CD4-positive, alpha-beta T cell treated with Interleukin-10 for 1 hour (primary cell): ENCODE measurements at regions not wholly inside any gene's neighbourhood (a gene's known extent, or its start where the extent isn't known, plus 50 kb on each side); places are given as distances from the start of the nearest gene placed in this dataset.

Experiments
- DNase-seq: peaks from one replicate; pipeline ENCODE4 v3.0.0-alpha.2; 2020

GRCh38 chr20:24332956-24333355 lies 136.5 kb upstream of the SYNDIG1 start:
- DNase-seq: no peak

GRCh38 chr20:24331939-24332338 lies 137.5 kb upstream of the SYNDIG1 start:
- no peak for DNase-seq

GRCh38 chr20:24328901-24329300 lies 140.5 kb upstream of the SYNDIG1 start:
- DNase-seq: no peak

- DNase-seq: no peak
Measured at GRCh38 chr20:24321973-24322372, 147.5 kb upstream of the SYNDIG1 start.

- no peak for DNase-seq
Measured at GRCh38 chr20:24318569-24319352, 150.7 kb upstream of the SYNDIG1 start.

GRCh38 chr20:24317224-24317623 lies 152.2 kb upstream of the SYNDIG1 start:
- DNase-seq: no peak

- no peak for DNase-seq
Measured at GRCh38 chr20:24316731-24317130, 152.7 kb upstream of the SYNDIG1 start.

GRCh38 chr20:24314053-24314452 lies 155.4 kb upstream of the SYNDIG1 start:
- no peak for DNase-seq

- DNase-seq: no peak
Measured at GRCh38 chr20:24309596-24309995, 159.8 kb upstream of the SYNDIG1 start.

GRCh38 chr20:24305371-24305770 lies 164.1 kb upstream of the SYNDIG1 start:
- DNase-seq: no peak

- DNase-seq: no peak
Measured at GRCh38 chr20:24304291-24304690, 165.1 kb upstream of the SYNDIG1 start.

GRCh38 chr20:24303393-24304170 lies 165.8 kb upstream of the SYNDIG1 start:
- no peak for DNase-seq

- DNase-seq: no peak
Measured at GRCh38 chr20:24297993-24298392, 171.4 kb upstream of the SYNDIG1 start.

GRCh38 chr20:24296477-24297261 lies 172.8 kb upstream of the SYNDIG1 start:
- no peak for DNase-seq

- DNase-seq: no peak
Measured at GRCh38 chr20:24291014-24291413, 178.4 kb upstream of the SYNDIG1 start.

GRCh38 chr20:24289737-24290481 lies 179.5 kb upstream of the SYNDIG1 start:
- no peak for DNase-seq

- no peak for DNase-seq
Measured at GRCh38 chr20:24283186-24283585, 186.2 kb upstream of the SYNDIG1 start.

GRCh38 chr20:24277196-24277595 lies 192.2 kb upstream of the SYNDIG1 start:
- DNase-seq: no peak

- DNase-seq: no peak
Measured at GRCh38 chr20:24275946-24276705, 193.3 kb upstream of the SYNDIG1 start.

- no peak for DNase-seq
Measured at GRCh38 chr20:24273251-24273650, 196.2 kb upstream of the SYNDIG1 start.

- DNase-seq: no peak
Measured at GRCh38 chr20:24261351-24261750, 208.1 kb upstream of the SYNDIG1 start.

- no peak for DNase-seq
Measured at GRCh38 chr20:24257171-24257570, 212.3 kb upstream of the SYNDIG1 start.
